ENCODE measurements at regions not wholly inside any gene's neighbourhood (a gene's known extent, or its start where the extent isn't known, plus 50 kb on each side); places are given as distances from the start of the nearest gene placed in this dataset.

DNA sequence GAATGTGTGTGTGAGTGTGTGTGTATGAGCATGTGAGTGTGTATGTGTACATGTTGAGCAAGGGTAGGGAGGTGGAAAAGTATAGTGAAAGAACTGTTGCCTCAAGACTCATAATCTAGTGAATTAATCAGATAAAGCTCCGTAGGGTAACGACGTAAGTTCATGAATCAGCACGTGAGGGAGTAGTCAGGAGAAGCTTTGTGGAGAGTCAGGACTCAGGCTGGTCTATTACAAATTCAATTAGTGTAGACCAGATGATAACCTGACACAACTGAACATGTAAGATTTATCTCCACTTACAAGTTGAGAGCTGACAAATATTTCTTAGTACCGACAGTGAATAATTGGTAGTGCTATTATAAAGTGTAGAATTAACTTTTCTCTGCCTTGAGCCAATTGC lies 194.5 kb downstream of the RAD51AP2 start:
- Histone ChIP-seq H3K4me3 (no peak overlapping the region), H3K36me3 (no peaks in the 10 kb centered on the region), H3K27me3 (no peaks in the 10 kb centered on the region), H3K9me3 (no peaks in the 10 kb centered on the region), H3K27ac (no peak overlapping the region), H3K4me1 (no peaks in the 10 kb centered on the region)
- intact Hi-C loops (cut with DNase I) = no loop called here
- no peak for DNase-seq (ENCODE audit: extremely low spot score in 2 of 2)
- TF ChIP-seq POLR2AphosphoS5 (IDR thresholded peaks at IDR 0.05; ENCODE audit: insufficient read depth in 1 of 2, low read depth in 1 of 2) (no peak), POLR2A (IDR thresholded peaks at IDR 0.05) (no peak)
- TF ChIP-seq, protein P1, sequence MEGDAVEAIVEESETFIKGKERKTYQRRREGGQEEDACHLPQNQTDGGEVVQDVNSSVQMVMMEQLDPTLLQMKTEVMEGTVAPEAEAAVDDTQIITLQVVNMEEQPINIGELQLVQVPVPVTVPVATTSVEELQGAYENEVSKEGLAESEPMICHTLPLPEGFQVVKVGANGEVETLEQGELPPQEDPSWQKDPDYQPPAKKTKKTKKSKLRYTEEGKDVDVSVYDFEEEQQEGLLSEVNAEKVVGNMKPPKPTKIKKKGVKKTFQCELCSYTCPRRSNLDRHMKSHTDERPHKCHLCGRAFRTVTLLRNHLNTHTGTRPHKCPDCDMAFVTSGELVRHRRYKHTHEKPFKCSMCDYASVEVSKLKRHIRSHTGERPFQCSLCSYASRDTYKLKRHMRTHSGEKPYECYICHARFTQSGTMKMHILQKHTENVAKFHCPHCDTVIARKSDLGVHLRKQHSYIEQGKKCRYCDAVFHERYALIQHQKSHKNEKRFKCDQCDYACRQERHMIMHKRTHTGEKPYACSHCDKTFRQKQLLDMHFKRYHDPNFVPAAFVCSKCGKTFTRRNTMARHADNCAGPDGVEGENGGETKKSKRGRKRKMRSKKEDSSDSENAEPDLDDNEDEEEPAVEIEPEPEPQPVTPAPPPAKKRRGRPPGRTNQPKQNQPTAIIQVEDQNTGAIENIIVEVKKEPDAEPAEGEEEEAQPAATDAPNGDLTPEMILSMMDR (IDR thresholded peaks at IDR 0.05) = no peak

DNA sequence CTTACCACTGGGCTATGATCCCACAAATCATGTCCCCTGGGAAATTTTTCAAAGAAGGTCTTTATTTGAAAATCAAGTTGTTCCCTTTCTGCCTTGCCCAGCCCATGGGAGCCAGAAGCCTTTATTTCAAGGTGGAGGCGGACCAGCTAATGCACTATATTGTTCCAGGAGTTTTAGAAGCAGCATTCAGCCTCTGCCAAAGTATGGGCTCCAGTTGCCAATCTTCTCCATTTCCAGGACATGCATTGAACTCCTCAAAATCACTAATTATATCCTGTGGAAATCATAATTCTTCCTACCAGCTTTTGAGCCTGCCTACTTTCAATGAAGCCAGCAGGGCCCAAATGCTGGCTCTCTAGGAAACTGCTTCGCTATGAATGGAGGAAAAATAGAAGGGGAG lies 195.8 kb downstream of the RAD51AP2 start:
- H3K36me3 ChIP-seq = no peaks in the 10 kb centered on the region
- H3K4me3 ChIP-seq = no peak overlapping the region
- intact Hi-C loops (cut with DNase I) = no loop called here
- H3K27me3 ChIP-seq = no peaks in the 10 kb centered on the region
- no peaks in the 10 kb centered on the region for H3K9me3 ChIP-seq
- peaks cover 4% of the 10 kb centered on the region for H3K4me1 ChIP-seq
- no peak overlapping the region for H3K27ac ChIP-seq
- no peak for DNase-seq (ENCODE audit: extremely low spot score in 2 of 2)
- TF ChIP-seq POLR2A (IDR thresholded peaks at IDR 0.05) (no peak), POLR2AphosphoS5 (IDR thresholded peaks at IDR 0.05; ENCODE audit: insufficient read depth in 1 of 2, low read depth in 1 of 2) (no peak)
- TF ChIP-seq, protein P1 (IDR thresholded peaks at IDR 0.05) = no peak

DNA sequence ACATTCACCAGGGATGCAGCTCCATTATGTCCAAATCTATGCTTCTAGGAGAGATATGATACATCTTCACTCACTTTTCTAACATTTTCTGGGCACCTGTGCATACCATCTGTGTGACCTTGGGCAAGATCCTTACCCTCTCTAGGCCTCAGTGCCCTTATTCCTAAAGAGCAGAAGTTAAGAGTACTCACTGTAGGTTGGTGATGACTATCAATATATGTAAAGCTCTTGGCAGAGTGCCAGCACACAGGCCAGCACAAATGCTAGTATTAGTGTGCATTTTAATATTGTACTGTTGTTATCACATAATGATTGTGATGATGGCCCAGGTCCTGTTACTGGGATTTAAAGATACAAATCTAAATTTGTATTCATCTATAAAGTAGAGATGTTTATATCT lies 199.2 kb downstream of the RAD51AP2 start:
- no peak for DNase-seq (ENCODE audit: extremely low spot score in 2 of 2)
- H3K27ac ChIP-seq = no peak overlapping the region
- H3K4me3 ChIP-seq = no peak overlapping the region
- TF ChIP-seq, protein P1 (IDR thresholded peaks at IDR 0.05) = no peak
- no peak for TF ChIP-seq POLR2AphosphoS5 (IDR thresholded peaks at IDR 0.05; ENCODE audit: insufficient read depth in 1 of 2, low read depth in 1 of 2)
- TF ChIP-seq POLR2A (IDR thresholded peaks at IDR 0.05) = no peak
- H3K36me3 ChIP-seq = no peaks in the 10 kb centered on the region
- H3K9me3 ChIP-seq = no peaks in the 10 kb centered on the region
- peaks cover 7% of the 10 kb centered on the region for H3K4me1 ChIP-seq
- intact Hi-C loops (cut with DNase I) = no loop called here
- no peaks in the 10 kb centered on the region for H3K27me3 ChIP-seq

DNA sequence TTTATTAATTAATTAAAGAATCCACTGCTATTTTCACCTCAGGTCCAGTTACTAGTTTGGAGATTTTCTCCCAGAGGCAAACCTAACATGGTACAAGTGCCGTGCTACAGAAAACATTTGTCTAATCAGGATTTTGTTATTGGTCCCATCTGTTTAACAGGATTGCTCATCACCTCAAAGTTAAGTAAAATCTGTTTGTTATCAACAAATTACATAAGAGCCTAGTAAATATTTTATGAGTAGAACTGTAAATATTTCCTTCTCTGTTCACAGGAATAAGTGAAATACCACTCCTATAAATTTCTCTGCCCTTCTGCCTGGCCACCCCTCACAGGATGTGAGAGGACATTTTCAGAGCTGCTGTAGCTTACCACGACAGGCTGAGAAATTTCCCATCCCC lies 200.2 kb downstream of the RAD51AP2 start:
- no peak for DNase-seq (ENCODE audit: extremely low spot score in 2 of 2)
- no peaks in the 10 kb centered on the region for H3K27me3 ChIP-seq
- H3K9me3 ChIP-seq = no peaks in the 10 kb centered on the region
- no peaks in the 10 kb centered on the region for H3K36me3 ChIP-seq
- H3K4me1 ChIP-seq = peaks cover 7% of the 10 kb centered on the region
- no peak overlapping the region for H3K4me3 ChIP-seq
- intact Hi-C loops (cut with DNase I) = no loop called here
- no peak for TF ChIP-seq POLR2A (IDR thresholded peaks at IDR 0.05)
- TF ChIP-seq, protein P1 (IDR thresholded peaks at IDR 0.05) = no peak
- no peak for TF ChIP-seq POLR2AphosphoS5 (IDR thresholded peaks at IDR 0.05; ENCODE audit: insufficient read depth in 1 of 2, low read depth in 1 of 2)
- H3K27ac ChIP-seq = no peak overlapping the region

DNA sequence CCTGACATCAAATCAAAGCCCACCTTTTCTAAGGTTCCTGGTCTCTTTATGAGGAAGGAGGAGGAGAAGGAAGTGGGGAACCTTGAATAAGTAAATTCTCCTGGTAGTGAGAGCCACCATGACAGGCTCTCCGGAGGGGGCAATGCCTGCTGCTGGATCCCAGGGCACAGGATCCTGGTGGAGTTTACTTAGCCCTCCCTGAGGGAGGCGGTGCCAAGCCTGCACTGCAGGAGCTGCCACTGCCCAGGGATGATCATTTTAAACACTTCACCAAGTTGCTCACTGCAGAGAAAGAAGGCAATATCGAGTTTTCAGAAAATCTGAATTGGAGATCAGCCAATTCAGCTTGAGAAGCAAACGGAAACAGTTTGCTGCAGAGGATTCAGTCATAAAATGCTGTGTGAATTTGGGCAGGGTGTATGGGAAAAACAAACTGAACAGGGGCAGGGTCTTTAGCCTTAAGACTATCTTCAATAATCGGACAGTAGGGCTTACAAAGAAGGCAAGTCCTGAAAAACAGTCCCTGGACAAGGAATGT lies 200.7 kb downstream of the RAD51AP2 start:
- H3K9me3 ChIP-seq = no peaks in the 10 kb centered on the region
- no peak for TF ChIP-seq POLR2A (IDR thresholded peaks at IDR 0.05)
- TF ChIP-seq POLR2AphosphoS5 (IDR thresholded peaks at IDR 0.05; ENCODE audit: insufficient read depth in 1 of 2, low read depth in 1 of 2) = no peak
- TF ChIP-seq, protein P1 (IDR thresholded peaks at IDR 0.05) = no peak
- H3K4me1 ChIP-seq = peaks cover 7% of the 10 kb centered on the region
- H3K36me3 ChIP-seq = no peaks in the 10 kb centered on the region
- intact Hi-C loops (cut with DNase I) = no loop called here
- no peak overlapping the region for H3K27ac ChIP-seq
- no peak for DNase-seq (ENCODE audit: extremely low spot score in 2 of 2)
- no peaks in the 10 kb centered on the region for H3K27me3 ChIP-seq
- no peak overlapping the region for H3K4me3 ChIP-seq
